Activated CD4-positive, alpha-beta T cell treated with anti-CD3 and anti-CD28 coated beads for 24 hours (primary cell): ENCODE measurements at regions not wholly inside any gene's neighbourhood (a gene's known extent, or its start where the extent isn't known, plus 50 kb on each side); places are given as distances from the start of the nearest gene placed in this dataset.

Source experiments
- DNase-seq, 2 donors: peaks; one replicate each; pipeline ENCODE4 v3.0.0-alpha.2; 2020; ENCODE audit warnings: low read depth in 2 of 2

- no peak for DNase-seq
These were observed 230.2 kb downstream of the IRX1 start for GRCh38 chr5:3825531-3826451.

- DNase-seq = no peak
These were observed 232.0 kb downstream of the IRX1 start for GRCh38 chr5:3827624-3828023.

GRCh38 chr5:3828761-3829160, 233.1 kb downstream of the IRX1 start:
- DNase-seq = no peak

- DNase-seq = no peak
These were observed 237.9 kb downstream of the IRX1 start for GRCh38 chr5:3833566-3833965.

GRCh38 chr5:3835811-3836210, 240.2 kb downstream of the IRX1 start:
- no peak for DNase-seq

- DNase-seq = no peak
These were observed 240.9 kb downstream of the IRX1 start for GRCh38 chr5:3836528-3836927.

- DNase-seq = no peak
These were observed 241.9 kb downstream of the IRX1 start for GRCh38 chr5:3837506-3837905.

- DNase-seq = no peak
These were observed 243.5 kb downstream of the IRX1 start for GRCh38 chr5:3839151-3839550.

GRCh38 chr5:3842591-3842990, 247.0 kb downstream of the IRX1 start:
- DNase-seq = no peak

GRCh38 chr5:3843706-3844105, 248.1 kb downstream of the IRX1 start:
- no peak for DNase-seq

GRCh38 chr5:3844266-3844665, 248.6 kb downstream of the IRX1 start:
- DNase-seq = no peak

GRCh38 chr5:3845230-3845629, 249.6 kb downstream of the IRX1 start:
- no peak for DNase-seq

- DNase-seq = no peak
These were observed 256.7 kb downstream of the IRX1 start for GRCh38 chr5:3852161-3852916.

- DNase-seq = no peak
These were observed 257.7 kb downstream of the IRX1 start for GRCh38 chr5:3853362-3853761.

- DNase-seq = no peak
These were observed 258.7 kb downstream of the IRX1 start for GRCh38 chr5:3854188-3854821.

GRCh38 chr5:3856036-3856435, 260.4 kb downstream of the IRX1 start:
- no peak for DNase-seq

GRCh38 chr5:3858524-3858923, 262.9 kb downstream of the IRX1 start:
- no peak for DNase-seq

- no peak for DNase-seq
These were observed 267.3 kb downstream of the IRX1 start for GRCh38 chr5:3862906-3863305.

GRCh38 chr5:3875144-3875543, 279.5 kb downstream of the IRX1 start:
- DNase-seq = no peak

- no peak for DNase-seq
These were observed 282.6 kb downstream of the IRX1 start for GRCh38 chr5:3878267-3878666.

GRCh38 chr5:3883040-3883439, 287.4 kb downstream of the IRX1 start:
- DNase-seq = no peak
